PFSK-1 (cell line): ENCODE measurements at regions not wholly inside any gene's neighbourhood (a gene's known extent, or its start where the extent isn't known, plus 50 kb on each side); places are given as distances from the start of the nearest gene placed in this dataset.

ENCODE experiments used
- FOXP2 ChIP-seq: optimal IDR thresholded peaks from 2 replicates; pipeline ENCODE3; 2011; ENCODE audit warnings: borderline replicate concordance, control low read depth, inconsistent platforms; ENCODE audit not compliant: insufficient read depth; ENCODE audit errors: extremely low read length, extremely low read depth
- POLR2AphosphoS5 ChIP-seq: IDR thresholded peaks from 2 replicates; pipeline ENCODE4 v1.6.1; 2012; ENCODE audit warnings: low read depth, mild to moderate bottlenecking, control low read depth, low read length, moderate library complexity
- REST ChIP-seq, 2 experiments: IDR thresholded peaks; 2 replicates each; pipeline versions ENCODE4 v1.6.1 to v1.8.0; 2011 to 2012; ENCODE audit warnings: low read depth in 2 of 2, low read length in 2 of 2, control low read depth in 1 of 2, inconsistent platforms in 1 of 2, mild to moderate bottlenecking in 1 of 2, moderate library complexity in 1 of 2; ENCODE audit not compliant: insufficient read depth in 1 of 2
- SIN3A ChIP-seq: IDR thresholded peaks from 2 replicates; pipeline ENCODE4 v1.6.1; 2012; ENCODE audit warnings: mild to moderate bottlenecking, low read length, moderate library complexity, borderline replicate concordance; ENCODE audit not compliant: insufficient read depth
- TAF1 ChIP-seq: IDR thresholded peaks from 2 replicates; pipeline ENCODE4 v1.6.1; 2012; ENCODE audit warnings: low read length, control low read depth, borderline replicate concordance; ENCODE audit not compliant: insufficient read depth

GRCh38 chr1:224497714-224498573 is 63.3 kb upstream of the WDR26 start:
- TF ChIP-seq REST (IDR thresholded peaks at IDR 0.05; ENCODE audit: insufficient read depth in 1 of 2, low read depth in 2 of 2, low read length in 2 of 2) (0 out of 4 replicates have a peak, but pooled peaks of 1 of the 2 experiments have one; percentile 33), TAF1 (no peak)

GRCh38 chr1:224498574-224499170 is 64.1 kb upstream of the WDR26 start:
- TF ChIP-seq REST (IDR thresholded peaks at IDR 0.05; ENCODE audit: insufficient read depth in 1 of 2, low read depth in 2 of 2, low read length in 2 of 2) (peak in 1 of 2 experiments; percentile 47; a peak in 1 of 4 replicates), TAF1 (no peak), SIN3A (no peak), FOXP2 (peak; percentile 46), POLR2AphosphoS5 (no peak)

GRCh38 chr1:224499204-224499603 is 64.6 kb upstream of the WDR26 start:
- no peak for TF ChIP-seq POLR2AphosphoS5
- no peak for TF ChIP-seq TAF1
- no peak for TF ChIP-seq REST (IDR thresholded peaks at IDR 0.05; ENCODE audit: insufficient read depth in 1 of 2, low read depth in 2 of 2, low read length in 2 of 2)
- TF ChIP-seq SIN3A: no peak
- no peak for TF ChIP-seq FOXP2

GRCh38 chr1:224500796-224501195 is 66.2 kb upstream of the WDR26 start:
- TF ChIP-seq SIN3A (no peak), POLR2AphosphoS5 (no peak), FOXP2 (no peak), REST (IDR thresholded peaks at IDR 0.05; ENCODE audit: insufficient read depth in 1 of 2, low read depth in 2 of 2, low read length in 2 of 2) (no peak), TAF1 (no peak)
